H9 (cell line): ENCODE measurements at regions not wholly inside any gene's neighbourhood (a gene's known extent, or its start where the extent isn't known, plus 50 kb on each side); places are given as distances from the start of the nearest gene placed in this dataset.

Experiments used
- DNase-seq: peaks from one replicate; pipeline ENCODE4 v3.0.0-alpha.2; 2017
- H2AFZ ChIP-seq: one replicate; pipeline ENCODE4 v1.6.1; 2013; ENCODE audit warnings: mild to moderate bottlenecking, low read length, control low read depth, moderate library complexity
- H2AK5ac ChIP-seq: 2 replicates; pipeline ENCODE4 v1.6.1; 2013; ENCODE audit warnings: low read length, control low read depth, mixed read lengths; ENCODE audit not compliant: insufficient read length
- H2BK120ac ChIP-seq: one replicate; pipeline ENCODE4 v1.6.1; 2013; ENCODE audit warnings: low read depth, mild to moderate bottlenecking, low read length, control low read depth, inconsistent platforms; ENCODE audit not compliant: poor library complexity, severe bottlenecking
- H2BK12ac ChIP-seq: 2 replicates; pipeline ENCODE4 v1.6.1; 2013; ENCODE audit warnings: low read length, control low read depth, mixed read lengths, low read depth; ENCODE audit not compliant: insufficient read length
- H2BK15ac ChIP-seq: 2 replicates; pipeline ENCODE4 v1.6.1; 2013; ENCODE audit warnings: low read depth, low read length, control low read depth
- H2BK20ac ChIP-seq: one replicate; pipeline ENCODE4 v1.6.1; 2013; ENCODE audit warnings: low read depth, mild to moderate bottlenecking, low read length, control low read depth, inconsistent platforms; ENCODE audit not compliant: poor library complexity, severe bottlenecking
- H2BK5ac ChIP-seq: 2 replicates; pipeline ENCODE4 v1.6.1; 2013; ENCODE audit warnings: low read length, control low read depth, mixed read lengths; ENCODE audit not compliant: insufficient read length
- H3K14ac ChIP-seq: 2 replicates; pipeline ENCODE4 v1.6.1; 2013; ENCODE audit warnings: low read length, control low read depth; ENCODE audit not compliant: insufficient read depth
- H3K18ac ChIP-seq: 2 replicates; pipeline ENCODE4 v1.6.1; 2013; ENCODE audit warnings: low read depth, mild to moderate bottlenecking, mixed read lengths, low read length, control low read depth; ENCODE audit not compliant: insufficient read length
- H3K23ac ChIP-seq: 2 replicates; pipeline ENCODE4 v1.6.1; 2013; ENCODE audit warnings: low read length, control low read depth, mixed read lengths, low read depth; ENCODE audit not compliant: insufficient read length
- H3K23me2 ChIP-seq: 2 replicates; pipeline ENCODE4 v1.6.1; 2013; ENCODE audit warnings: low read depth, mild to moderate bottlenecking, mixed read lengths, low read length, control low read depth; ENCODE audit not compliant: insufficient read length, poor library complexity, severe bottlenecking
- H3K27ac ChIP-seq: 2 replicates; pipeline ENCODE4 v1.5.1; 2013; ENCODE audit warnings: low read length, control low read depth, mixed read lengths, low read depth; ENCODE audit not compliant: insufficient read length
- H3K27me3 ChIP-seq: 2 replicates; pipeline ENCODE4 v1.6.1; 2013; ENCODE audit warnings: low read length, control low read depth, inconsistent platforms; ENCODE audit not compliant: insufficient read depth
- H3K4ac ChIP-seq: 2 replicates; pipeline ENCODE4 v1.6.1; 2013; ENCODE audit warnings: low read depth, mild to moderate bottlenecking, control low read depth, inconsistent platforms, low read length, moderate library complexity
- H3K4me1 ChIP-seq: 2 replicates; pipeline ENCODE4 v1.6.1; 2013; ENCODE audit warnings: low read length, control low read depth, inconsistent platforms; ENCODE audit not compliant: insufficient read depth
- H3K4me2 ChIP-seq: 2 replicates; pipeline ENCODE4 v1.6.1; 2013; ENCODE audit warnings: low read length, control low read depth, mixed read lengths; ENCODE audit not compliant: insufficient read length, insufficient read depth
- H3K56ac ChIP-seq: 2 replicates; pipeline ENCODE4 v1.6.1; 2013; ENCODE audit warnings: low read depth, mild to moderate bottlenecking, mixed read lengths, low read length, control low read depth; ENCODE audit not compliant: insufficient read length
- H3K79me1 ChIP-seq: 2 replicates; pipeline ENCODE4 v1.6.1; 2013; ENCODE audit warnings: low read depth, mild to moderate bottlenecking, moderate library complexity, low read length, control low read depth, inconsistent platforms; ENCODE audit not compliant: insufficient read depth, poor library complexity, severe bottlenecking
- H3K79me2 ChIP-seq: 2 replicates; pipeline ENCODE4 v1.6.1; 2013; ENCODE audit warnings: low read length, control low read depth, inconsistent platforms; ENCODE audit not compliant: insufficient read depth
- H3K9ac ChIP-seq: 2 replicates; pipeline ENCODE4 v1.6.1; 2013; ENCODE audit warnings: low read length, control low read depth, mixed read lengths; ENCODE audit not compliant: insufficient read length; ENCODE audit errors: extremely low read depth
- H3K9me3 ChIP-seq: one replicate; pipeline ENCODE4 v1.6.1; 2013; ENCODE audit warnings: low read depth, low read length, inconsistent platforms; ENCODE audit not compliant: control insufficient read depth
- H3T11ph ChIP-seq: one replicate; pipeline ENCODE4 v1.6.1; 2013; ENCODE audit warnings: mild to moderate bottlenecking, low read length, control low read depth, inconsistent platforms
- H4K20me1 ChIP-seq: one replicate; pipeline ENCODE4 v1.6.1; 2013; ENCODE audit not compliant: control insufficient read depth, insufficient read length, insufficient read depth
- H4K5ac ChIP-seq: 2 replicates; pipeline ENCODE4 v1.6.1; 2013; ENCODE audit warnings: low read depth, mild to moderate bottlenecking, mixed read lengths, low read length, control low read depth; ENCODE audit not compliant: insufficient read length
- H4K8ac ChIP-seq: replicated peaks from 2 replicates; pipeline ENCODE4 v1.6.1; 2013; ENCODE audit warnings: low read length, control low read depth, mixed read lengths, low read depth; ENCODE audit not compliant: insufficient read length
- H4K91ac ChIP-seq: 2 replicates; pipeline ENCODE4 v1.6.1; 2013; ENCODE audit warnings: low read depth, mild to moderate bottlenecking, moderate library complexity, mixed read lengths, low read length, control low read depth; ENCODE audit not compliant: insufficient read length
- H3K27ac Mint-ChIP-seq, 3 experiments: 2 replicates in 2 of 3; 3 replicates in 1 of 3; pipeline ENCODE4 v1.8.0; 2020 to 2021; ENCODE audit warnings: mixed read lengths in 3 of 3, mild to moderate bottlenecking in 1 of 3, moderate library complexity in 1 of 3
- H3K27me3 Mint-ChIP-seq: 2 replicates; pipeline ENCODE4 v1.8.0; 2021; ENCODE audit warnings: low read depth, mild to moderate bottlenecking, moderate library complexity, mixed read lengths
- H3K36me3 Mint-ChIP-seq, 3 experiments: 2 replicates in 2 of 3; 3 replicates in 1 of 3; pipeline ENCODE4 v1.8.0; 2020 to 2021; ENCODE audit warnings: low read depth in 3 of 3, mixed read lengths in 3 of 3; ENCODE audit not compliant: insufficient read depth in 1 of 3
- H3K4me1 Mint-ChIP-seq, 2 experiments: 2 replicates each; pipeline ENCODE4 v1.8.0; 2020; ENCODE audit warnings: mixed read lengths in 2 of 2
- H3K4me3 Mint-ChIP-seq, 2 experiments: 2 replicates in 1 of 2; 3 replicates in 1 of 2; pipeline ENCODE4 v1.8.0; 2020 to 2021; ENCODE audit warnings: mild to moderate bottlenecking in 2 of 2, mixed read lengths in 2 of 2, moderate library complexity in 1 of 2
- H3K9me3 Mint-ChIP-seq, 2 experiments: 2 replicates in 1 of 2; 3 replicates in 1 of 2; pipeline ENCODE4 v1.8.0; 2020; ENCODE audit warnings: mild to moderate bottlenecking in 2 of 2, mixed read lengths in 2 of 2, moderate library complexity in 1 of 2
- CTCF ChIP-seq: fragments of 200-600 bp; sonication (generic); conservative IDR thresholded peaks from 3 replicates; pipeline ENCODE4 v1.8.0; 2021; ENCODE audit warnings: antibody characterized with exemption, mild to moderate bottlenecking
- WGBS: extraction: QIAGEN DNeasy Blood & Tissue Kit; methylation state at CpG from one replicate; pipeline ENCODE4 v1.1.7; 2013; ENCODE audit warnings: missing lambda C conversion rate, low lambda C conversion rate, mixed read lengths; ENCODE audit not compliant: insufficient read length; ENCODE audit errors: extremely low coverage; 5-methylcytosine and 5-hydroxymethylcytosine counted together

GRCh38 chr2:12050396-12050795 is 304.0 kb downstream of the LPIN1 start:
- no peak overlapping the region for H2BK12ac ChIP-seq
- Mint-ChIP-seq H3K36me3 (peaks cover 0 to 10% (median 6%) of the 10 kb centered on the region in 3 experiments; a peak in 2 of 7 replicates), H3K4me3 (no peak overlapping the region), H3K27ac (no peak overlapping the region), H3K9me3 (peaks cover 4 to 6% of the 10 kb centered on the region in 2 experiments; a peak in 3 of 5 replicates), H3K4me1 (peaks cover 7 to 12% of the 10 kb centered on the region in 2 experiments; a peak in 3 of 4 replicates), H3K27me3 (no peaks in the 10 kb centered on the region)
- H4K5ac ChIP-seq = no peak overlapping the region
- H3K79me2 ChIP-seq = no peaks in the 10 kb centered on the region
- H4K20me1 ChIP-seq = no peaks in the 10 kb centered on the region
- H3K9ac ChIP-seq = no peak overlapping the region
- TF ChIP-seq CTCF = no peak
- H3K79me1 ChIP-seq = no peaks in the 10 kb centered on the region
- no peaks in the 10 kb centered on the region for H3K4me1 ChIP-seq
- H2AFZ ChIP-seq = no peak overlapping the region
- no peak overlapping the region for H4K91ac ChIP-seq
- WGBS = no CpG with 5 or more reads among the region's 6 CpGs
- no peak overlapping the region for H3K4me2 ChIP-seq
- H3K9me3 ChIP-seq = no peaks in the 10 kb centered on the region
- H2BK20ac ChIP-seq = no peak overlapping the region
- H3K14ac ChIP-seq = no peak overlapping the region
- H3K56ac ChIP-seq = no peak overlapping the region
- H2AK5ac ChIP-seq = no peak overlapping the region
- H3K27ac ChIP-seq = no peak overlapping the region
- H2BK120ac ChIP-seq = no peak overlapping the region
- H4K8ac ChIP-seq = no peak overlapping the region
- no peak for DNase-seq
- no peaks in the 10 kb centered on the region for H3K23me2 ChIP-seq
- no peak overlapping the region for H2BK5ac ChIP-seq
- no peak overlapping the region for H2BK15ac ChIP-seq
- no peak overlapping the region for H3T11ph ChIP-seq
- H3K4ac ChIP-seq = no peak overlapping the region
- H3K27me3 ChIP-seq = no peaks in the 10 kb centered on the region
- no peak overlapping the region for H3K18ac ChIP-seq
- no peak overlapping the region for H3K23ac ChIP-seq
